ENCODE measurements at regions not wholly inside any gene's neighbourhood (a gene's known extent, or its start where the extent isn't known, plus 50 kb on each side); places are given as distances from the start of the nearest gene placed in this dataset.

GRCh38 chr21:15441992-15442391 is 287.8 kb upstream of the USP25 start (continued):
- no peak for TF ChIP-seq ZNF140 (tag by site-specific recombination; IDR thresholded peaks at IDR 0.05)
- no peak for TF ChIP-seq ZNF830 (tag by site-specific recombination; IDR thresholded peaks at IDR 0.05; ENCODE audit: low read depth)
- TF ChIP-seq ZNF248 (tag by site-specific recombination; IDR thresholded peaks at IDR 0.05): no peak
- TF ChIP-seq YY2 (tag by site-specific recombination; IDR thresholded peaks at IDR 0.05): no peak
- no peak for TF ChIP-seq GLI2 (tag by site-specific recombination; IDR thresholded peaks at IDR 0.05; ENCODE audit: borderline replicate concordance, low read depth)
- no peak for TF ChIP-seq PBX3 (CRISPR knock-in tag; IDR thresholded peaks at IDR 0.05)

GRCh38 chr21:15442743-15443469 is 286.9 kb upstream of the USP25 start:
- H3K27ac ChIP-seq (ENCODE audit: extremely low read depth, low read depth, low read length): no peak overlapping the region
- no peak overlapping the region for H3K4me3 ChIP-seq (ENCODE audit: low read depth, low read length)
- POLR2A ChIA-PET: no interaction called here
- CTCF ChIA-PET: no interaction called here
- H3K4me1 ChIP-seq (ENCODE audit: control insufficient read depth, insufficient read depth, low read length): no peaks in the 10 kb centered on the region
- no peak for TF ChIP-seq ZNF121 (tag by site-specific recombination; IDR thresholded peaks at IDR 0.05)
- TF ChIP-seq ZNF658 (tag by site-specific recombination; IDR thresholded peaks at IDR 0.05): no peak
- no peak for TF ChIP-seq BCL11A (tag by site-specific recombination; IDR thresholded peaks at IDR 0.05; ENCODE audit: low read depth)
- no peak for TF ChIP-seq ZNF513 (tag by site-specific recombination; IDR thresholded peaks at IDR 0.05)
- TF ChIP-seq ZNF561 (tag by site-specific recombination; IDR thresholded peaks at IDR 0.05; ENCODE audit: borderline replicate concordance): no peak
- no peaks in the 10 kb centered on the region for H3K9me3 ChIP-seq (ENCODE audit: control insufficient read depth, insufficient read depth, low read depth, low read length)
- no peaks in the 10 kb centered on the region for H3K36me3 ChIP-seq (ENCODE audit: control insufficient read depth in 2 of 2, insufficient read depth in 1 of 2, low read length in 2 of 2)

- CTCF ChIA-PET: no interaction called here
- Histone ChIP-seq H3K4me3 (ENCODE audit: low read depth, low read length) (no peak overlapping the region), H3K9me3 (ENCODE audit: control insufficient read depth, insufficient read depth, low read depth, low read length) (no peaks in the 10 kb centered on the region), H3K4me1 (ENCODE audit: control insufficient read depth, insufficient read depth, low read length) (no peaks in the 10 kb centered on the region), H3K27ac (ENCODE audit: extremely low read depth, low read depth, low read length) (no peak overlapping the region), H3K36me3 (ENCODE audit: control insufficient read depth in 2 of 2, insufficient read depth in 1 of 2, low read length in 2 of 2) (no peaks in the 10 kb centered on the region)
- POLR2A ChIA-PET: no interaction called here
- no peak for TF ChIP-seq ZNF133 (tag by site-specific recombination; IDR thresholded peaks at IDR 0.05)
- TF ChIP-seq ZBTB49 (tag by site-specific recombination; IDR thresholded peaks at IDR 0.05; ENCODE audit: low read depth): no peak
- TF ChIP-seq ZNF530 (tag by site-specific recombination; IDR thresholded peaks at IDR 0.05; ENCODE audit: low read depth): no peak
- no peak for TF ChIP-seq ZSCAN5A (tag by site-specific recombination; IDR thresholded peaks at IDR 0.05)
- no peak for TF ChIP-seq ZNF677 (tag by site-specific recombination; IDR thresholded peaks at IDR 0.05)
- TF ChIP-seq ZBTB8A (tag by site-specific recombination; IDR thresholded peaks at IDR 0.05): no peak
- no peak for TF ChIP-seq REST (tag by site-specific recombination; IDR thresholded peaks at IDR 0.05)
- no peak for TF ChIP-seq ZNF776 (tag by site-specific recombination; IDR thresholded peaks at IDR 0.05; ENCODE audit: borderline replicate concordance)
- TF ChIP-seq ZNF658 (tag by site-specific recombination; IDR thresholded peaks at IDR 0.05): no peak
- no peak for TF ChIP-seq ZNF514 (tag by site-specific recombination; IDR thresholded peaks at IDR 0.05)
- TF ChIP-seq ZXDB (tag by site-specific recombination; IDR thresholded peaks at IDR 0.05): no peak
Observed at GRCh38 chr21:15443740-15444117, 286.1 kb upstream of the USP25 start.

Measured in HEK293 (cell line).